ENCODE measurements at regions not wholly inside any gene's neighbourhood (a gene's known extent, or its start where the extent isn't known, plus 50 kb on each side); places are given as distances from the start of the nearest gene placed in this dataset.

DNA sequence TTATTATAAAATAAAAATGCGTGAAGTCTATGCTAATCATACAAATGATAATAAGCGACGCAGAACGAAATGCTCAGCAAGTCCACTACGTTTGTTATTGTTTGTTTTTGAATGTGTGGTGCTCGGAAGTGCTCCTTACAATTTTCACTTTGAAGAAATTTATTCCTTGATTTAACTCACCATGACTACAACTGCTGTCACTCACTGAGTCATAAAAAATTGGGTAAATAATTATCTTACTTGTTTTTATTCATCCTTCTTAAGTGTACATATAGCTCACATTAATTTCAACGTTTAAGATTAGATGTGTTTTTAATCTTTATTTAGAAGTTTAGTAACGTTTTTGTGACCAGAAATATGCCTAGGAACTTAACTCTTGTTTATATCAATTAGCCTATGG lies 66.7 kb upstream of the NANOGP8 start:
- DNase-seq, result no peak

DNA sequence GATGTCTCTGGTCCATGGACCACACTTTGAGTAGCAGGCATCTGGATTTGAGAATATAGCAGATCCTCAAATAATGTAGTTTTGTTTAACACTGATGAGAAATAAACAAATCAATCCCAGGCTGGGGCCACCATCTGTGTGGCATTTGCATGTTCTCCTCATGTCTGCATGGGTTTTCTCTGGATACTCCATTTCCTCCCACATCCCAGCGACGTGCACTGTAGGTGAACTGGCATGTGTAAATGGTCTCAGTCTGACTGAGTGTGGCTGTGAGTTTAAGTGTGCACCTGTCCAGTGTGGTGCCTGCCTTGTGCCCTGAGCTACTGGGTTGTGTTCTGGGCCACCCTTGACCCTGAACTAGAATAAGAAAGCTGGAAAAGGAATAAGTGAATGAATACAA lies 66.3 kb upstream of the NANOGP8 start:
- DNase-seq, result no peak

DNA sequence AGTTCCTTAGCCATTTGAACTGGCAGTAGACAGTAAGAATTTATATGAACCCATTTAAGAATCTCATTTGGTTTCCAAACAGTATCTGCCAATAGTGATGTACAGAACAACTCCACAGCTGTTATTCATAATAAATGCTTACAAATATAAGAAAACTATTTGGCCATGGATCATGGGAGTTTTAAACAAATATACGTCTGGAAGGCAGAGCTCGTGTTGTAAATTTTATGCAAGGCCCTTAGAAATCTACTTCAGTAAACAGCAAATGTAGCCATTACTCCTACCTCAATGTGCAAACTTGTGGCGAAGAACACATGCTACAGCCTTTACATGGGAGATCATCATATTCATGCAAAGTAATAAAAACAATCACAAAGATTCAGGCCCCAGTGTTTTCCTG lies 65.3 kb upstream of the NANOGP8 start:
- DNase-seq, result no peak

DNA sequence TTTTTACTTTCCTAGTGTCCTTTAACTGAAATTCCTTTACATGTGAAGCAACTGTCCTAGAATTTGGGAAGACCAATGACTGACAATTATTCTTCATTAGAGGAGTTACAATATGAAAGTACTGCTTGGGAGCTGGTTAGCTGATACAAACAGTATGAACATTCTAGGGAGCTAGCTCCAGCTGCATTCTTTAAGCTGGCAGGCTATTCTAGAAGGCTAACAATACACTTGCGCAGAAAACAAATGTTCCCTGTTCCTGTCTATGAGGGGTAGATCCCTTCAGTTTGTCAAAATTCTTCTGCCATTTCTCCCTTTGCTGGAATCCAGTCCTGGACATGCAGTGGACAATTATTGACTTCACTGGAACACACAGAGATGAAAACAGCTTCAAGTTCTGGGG lies 60.2 kb upstream of the NANOGP8 start:
- no peak for DNase-seq

DNA sequence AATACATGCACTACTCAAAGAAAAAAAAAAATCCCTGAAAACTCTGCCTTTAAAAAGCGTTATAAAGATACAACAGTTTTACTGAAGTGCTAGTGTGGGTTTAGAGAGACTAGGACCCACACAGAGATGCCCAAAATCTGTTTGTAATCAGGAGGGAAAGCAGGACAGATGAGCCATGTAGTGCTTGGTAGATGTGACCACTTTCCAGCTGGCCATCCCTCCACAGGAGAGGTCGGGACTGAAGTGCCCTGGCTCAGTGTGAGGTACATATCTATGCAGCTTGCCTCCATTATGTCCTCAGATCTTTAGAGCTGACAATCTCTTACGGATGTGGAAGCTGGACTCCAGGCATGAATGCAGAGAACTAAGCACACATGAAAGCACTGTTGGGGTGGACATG lies 57.5 kb upstream of the NANOGP8 start:
- DNase-seq, result no peak

DNA sequence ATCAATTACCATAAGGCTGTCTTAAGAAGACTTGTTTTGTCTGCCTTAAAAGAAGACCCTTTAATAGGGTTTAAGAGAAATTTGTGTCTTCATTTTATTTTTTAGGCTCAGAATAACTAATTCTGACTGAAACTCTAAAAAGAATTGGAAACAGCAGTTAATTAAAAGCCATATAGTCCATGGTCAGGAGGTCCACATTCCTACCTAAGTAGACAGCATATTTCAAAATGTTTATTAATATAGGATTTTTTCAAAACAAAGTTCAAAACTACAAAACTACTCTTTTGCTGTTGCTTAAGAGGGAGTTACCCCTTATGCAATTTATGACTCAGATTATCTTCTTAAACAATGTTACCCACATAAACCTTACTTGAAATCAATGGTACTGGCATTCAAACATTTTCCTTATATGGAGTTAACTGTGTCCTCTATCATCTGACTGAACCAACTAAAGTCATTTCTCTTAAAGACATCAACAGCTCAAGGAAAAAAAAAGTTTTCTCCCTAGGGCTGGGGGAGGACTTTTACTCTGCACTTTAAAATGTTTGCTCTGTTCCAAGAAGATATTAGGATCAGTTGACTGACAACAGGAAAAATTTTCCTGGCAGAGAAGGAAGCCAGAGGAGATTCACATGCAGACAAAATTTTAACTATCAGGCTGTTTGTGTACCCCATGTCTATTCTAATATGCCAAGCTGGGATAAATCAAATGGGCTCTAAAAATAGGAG lies 56.8 kb upstream of the NANOGP8 start:
- peak; percentile 96 for DNase-seq

DNA sequence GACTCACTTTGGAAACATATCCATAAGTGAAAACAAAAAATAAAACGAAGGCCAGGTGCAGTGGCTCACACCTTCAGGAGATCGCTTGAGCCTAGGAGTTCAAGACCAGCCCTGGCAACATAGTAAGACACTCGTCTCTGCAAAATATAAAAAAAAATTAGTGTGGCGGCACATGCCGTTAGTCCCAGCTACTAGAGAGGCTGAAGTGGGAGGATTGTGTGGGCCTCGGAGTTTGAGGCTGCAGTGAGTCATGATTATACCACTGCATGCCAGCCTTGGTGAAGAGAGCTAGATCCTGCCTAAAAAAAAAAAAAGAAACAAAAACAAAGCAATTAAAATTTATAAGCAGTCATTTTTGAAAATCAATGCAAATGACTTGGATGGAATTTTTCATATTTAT lies 54.7 kb upstream of the NANOGP8 start:
- no peak for DNase-seq

DNA sequence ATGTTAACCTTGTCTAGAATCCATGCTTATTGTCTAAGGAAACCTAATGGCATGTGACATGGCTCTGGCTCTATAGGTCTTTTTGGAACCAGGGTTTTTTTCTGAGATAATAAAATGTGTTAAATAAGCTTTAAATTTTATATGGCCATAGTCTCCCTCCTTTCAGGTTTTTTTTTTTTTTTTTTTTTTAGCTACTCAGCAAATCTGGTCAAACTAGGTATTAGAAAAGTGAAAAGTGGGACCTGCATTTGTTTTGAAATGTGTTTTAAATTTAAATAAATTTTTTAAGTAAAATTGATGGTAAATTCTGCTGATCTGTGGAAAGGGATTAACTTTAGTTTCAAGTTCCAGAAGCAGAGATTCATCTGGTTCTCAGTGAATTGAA lies 52.1 kb upstream of the NANOGP8 start:
- no peak for DNase-seq

DNA sequence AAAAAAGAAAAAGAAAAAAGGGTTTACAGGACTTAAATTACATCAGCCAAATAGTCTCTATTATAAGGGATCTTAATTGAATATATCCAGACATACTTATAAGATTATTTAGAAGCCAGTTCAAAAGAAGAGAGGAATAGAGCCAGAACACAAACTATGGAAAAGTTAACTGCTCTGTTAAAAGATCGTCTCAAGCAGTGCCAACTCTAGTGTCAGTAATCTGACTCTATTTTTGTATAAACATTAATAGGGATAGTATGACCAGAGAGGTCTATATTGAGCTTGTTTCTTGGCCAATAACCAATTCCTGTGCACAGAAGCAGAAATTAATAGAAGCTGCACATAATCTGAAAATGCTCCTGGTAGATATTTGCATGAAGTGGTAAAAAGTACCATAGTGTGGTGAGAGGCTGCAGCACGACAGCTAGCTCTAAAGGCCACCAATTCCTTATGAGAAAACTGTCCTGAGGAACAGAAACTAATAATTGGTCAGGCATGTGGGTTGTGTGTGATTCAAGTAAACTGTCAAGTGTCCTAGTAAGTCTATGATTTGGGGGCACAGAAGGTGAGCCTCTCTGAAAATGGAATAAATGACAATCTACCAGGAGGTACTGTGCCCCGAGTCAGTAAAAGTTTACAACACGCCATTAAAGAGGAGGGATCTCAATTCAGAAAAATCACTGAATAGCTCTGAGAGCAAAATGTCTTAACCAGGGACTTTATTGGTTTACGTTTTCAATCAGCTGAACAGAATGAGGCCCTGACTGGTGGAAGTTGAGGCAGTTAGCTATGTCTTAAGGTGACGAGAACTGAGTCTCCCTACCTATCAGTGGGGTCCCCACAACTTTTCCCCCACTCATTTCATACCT lies 51.5 kb upstream of the NANOGP8 start:
- no peak for DNase-seq
